Endodermal cell (in vitro differentiated cells): ENCODE measurements at regions not wholly inside any gene's neighbourhood (a gene's known extent, or its start where the extent isn't known, plus 50 kb on each side); places are given as distances from the start of the nearest gene placed in this dataset.

ENCODE experiments used
- DNase-seq: peaks from one replicate; pipeline ENCODE4 v3.0.0-alpha.2; 2017
- H3K27ac ChIP-seq: 2 replicates; pipeline ENCODE4 v1.5.1; 2013; ENCODE audit warnings: mild to moderate bottlenecking, low read depth, low read length, moderate library complexity
- H3K27me3 ChIP-seq: 2 replicates; pipeline ENCODE4 v1.6.1; 2013; ENCODE audit warnings: mild to moderate bottlenecking, low read length, moderate library complexity; ENCODE audit not compliant: insufficient read depth, control insufficient read depth, poor library complexity, severe bottlenecking
- H3K36me3 ChIP-seq: 2 replicates; pipeline ENCODE4 v1.7.0; 2013; ENCODE audit warnings: mild to moderate bottlenecking, low read length, moderate library complexity; ENCODE audit not compliant: control insufficient read depth, insufficient read depth
- H3K4me1 ChIP-seq: one replicate; pipeline ENCODE4 v1.7.0; 2013; ENCODE audit warnings: low read length; ENCODE audit not compliant: control insufficient read depth, insufficient read depth
- H3K4me3 ChIP-seq: 2 replicates; pipeline ENCODE4 v1.5.1; 2013; ENCODE audit warnings: mild to moderate bottlenecking, low read length, moderate library complexity
- H3K9ac ChIP-seq: 2 replicates; pipeline ENCODE4 v1.6.1; 2013; ENCODE audit warnings: mild to moderate bottlenecking, low read length, moderate library complexity; ENCODE audit not compliant: poor library complexity, severe bottlenecking; ENCODE audit errors: extremely low read depth
- H3K9me3 ChIP-seq: 2 replicates; pipeline ENCODE4 v1.6.1; 2013; ENCODE audit warnings: mild to moderate bottlenecking, low read length, moderate library complexity; ENCODE audit not compliant: control insufficient read depth
- H3K27ac Mint-ChIP-seq: 2 replicates; pipeline ENCODE4 v1.8.0; 2020; ENCODE audit warnings: mixed read lengths
- H3K27me3 Mint-ChIP-seq: 2 replicates; pipeline ENCODE4 v1.8.0; 2021; ENCODE audit warnings: mild to moderate bottlenecking, mixed read lengths; ENCODE audit not compliant: insufficient read depth
- H3K36me3 Mint-ChIP-seq: 2 replicates; pipeline ENCODE4 v1.8.0; 2020; ENCODE audit warnings: low read depth, mixed read lengths
- H3K4me1 Mint-ChIP-seq: 2 replicates; pipeline ENCODE4 v1.8.0; 2020; ENCODE audit warnings: mixed read lengths
- H3K4me3 Mint-ChIP-seq: 2 replicates; pipeline ENCODE4 v1.8.0; 2020; ENCODE audit warnings: mild to moderate bottlenecking, moderate library complexity, mixed read lengths
- H3K9me3 Mint-ChIP-seq: 2 replicates; pipeline ENCODE4 v1.8.0; 2020; ENCODE audit warnings: mild to moderate bottlenecking, mixed read lengths
- WGBS, 2 experiments: methylation state at CpG; one replicate each; pipeline versions ENCODE4 v1.1.5 to v1.1.7; 2013; ENCODE audit warnings: missing lambda C conversion rate in 2 of 2, mixed read lengths in 1 of 2; ENCODE audit not compliant: insufficient coverage in 1 of 2, insufficient read length in 1 of 2; 5-methylcytosine and 5-hydroxymethylcytosine counted together
- TF ChIP-seq, protein P1 (sequence below): fragments of 200-600 bp; sonication (generic); conservative IDR thresholded peaks from 2 replicates; pipeline ENCODE4 v1.5.0; 2021; ENCODE audit warnings: antibody characterized with exemption, mild to moderate bottlenecking

DNA sequence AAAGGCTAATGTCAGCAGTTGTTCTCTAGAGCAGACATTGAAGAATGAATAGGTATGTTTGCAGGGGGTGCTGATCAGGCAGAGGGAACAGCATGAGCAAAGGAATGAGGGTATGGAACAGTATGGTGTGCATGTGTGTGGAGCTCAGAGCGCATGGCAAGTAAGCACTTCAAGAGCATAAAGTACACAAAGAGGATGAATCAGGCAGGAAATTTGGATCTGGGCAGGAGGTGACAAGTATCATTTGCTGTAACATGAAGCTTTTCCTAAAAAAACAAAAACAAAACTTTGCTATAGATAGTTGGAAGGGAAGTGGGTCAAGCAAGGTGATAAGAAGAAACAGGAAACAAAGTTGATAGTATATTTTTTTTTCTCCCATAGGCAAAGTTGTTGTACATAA lies 746.8 kb downstream of the HDGFL1 start:
- WGBS, 2 experiments: 89 to 100% methylated on average over 1 of the region's 1 CpG
- Mint-ChIP-seq H3K4me1 (no peaks in the 10 kb centered on the region), H3K27ac (no peak overlapping the region), H3K27me3 (no peaks in the 10 kb centered on the region), H3K9me3 (no peaks in the 10 kb centered on the region), H3K36me3 (no peaks in the 10 kb centered on the region), H3K4me3 (no peak overlapping the region)
- no peaks in the 10 kb centered on the region for H3K9me3 ChIP-seq
- TF ChIP-seq, protein P1, sequence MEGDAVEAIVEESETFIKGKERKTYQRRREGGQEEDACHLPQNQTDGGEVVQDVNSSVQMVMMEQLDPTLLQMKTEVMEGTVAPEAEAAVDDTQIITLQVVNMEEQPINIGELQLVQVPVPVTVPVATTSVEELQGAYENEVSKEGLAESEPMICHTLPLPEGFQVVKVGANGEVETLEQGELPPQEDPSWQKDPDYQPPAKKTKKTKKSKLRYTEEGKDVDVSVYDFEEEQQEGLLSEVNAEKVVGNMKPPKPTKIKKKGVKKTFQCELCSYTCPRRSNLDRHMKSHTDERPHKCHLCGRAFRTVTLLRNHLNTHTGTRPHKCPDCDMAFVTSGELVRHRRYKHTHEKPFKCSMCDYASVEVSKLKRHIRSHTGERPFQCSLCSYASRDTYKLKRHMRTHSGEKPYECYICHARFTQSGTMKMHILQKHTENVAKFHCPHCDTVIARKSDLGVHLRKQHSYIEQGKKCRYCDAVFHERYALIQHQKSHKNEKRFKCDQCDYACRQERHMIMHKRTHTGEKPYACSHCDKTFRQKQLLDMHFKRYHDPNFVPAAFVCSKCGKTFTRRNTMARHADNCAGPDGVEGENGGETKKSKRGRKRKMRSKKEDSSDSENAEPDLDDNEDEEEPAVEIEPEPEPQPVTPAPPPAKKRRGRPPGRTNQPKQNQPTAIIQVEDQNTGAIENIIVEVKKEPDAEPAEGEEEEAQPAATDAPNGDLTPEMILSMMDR: no peak
- H3K9ac ChIP-seq: no peak overlapping the region
- H3K36me3 ChIP-seq: no peaks in the 10 kb centered on the region
- no peak overlapping the region for H3K27ac ChIP-seq
- H3K4me3 ChIP-seq: no peak overlapping the region
- no peaks in the 10 kb centered on the region for H3K27me3 ChIP-seq
- no peak for DNase-seq
- no peaks in the 10 kb centered on the region for H3K4me1 ChIP-seq

DNA sequence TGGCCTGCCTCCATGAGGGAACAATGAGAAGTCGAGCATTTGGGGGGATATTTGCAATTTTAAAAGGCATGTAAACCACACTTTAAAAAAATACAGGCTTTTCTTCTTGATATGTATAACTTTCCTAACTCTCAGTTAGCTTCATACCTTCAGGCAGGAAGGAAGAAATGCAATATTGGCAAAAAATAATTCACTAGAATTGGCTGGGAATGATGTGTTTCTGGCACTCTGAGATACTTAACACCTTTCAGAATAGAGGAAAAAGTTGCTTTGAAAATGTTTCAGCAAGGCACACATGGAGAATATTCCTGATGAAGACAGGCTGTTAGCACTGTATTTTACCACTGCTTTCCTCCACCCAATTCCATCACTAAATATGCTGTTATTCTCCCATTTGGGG lies 747.6 kb downstream of the HDGFL1 start:
- Mint-ChIP-seq H3K27ac (no peak overlapping the region), H3K36me3 (no peaks in the 10 kb centered on the region), H3K9me3 (no peaks in the 10 kb centered on the region), H3K4me3 (no peak overlapping the region), H3K27me3 (no peaks in the 10 kb centered on the region), H3K4me1 (no peaks in the 10 kb centered on the region)
- Histone ChIP-seq H3K9ac (no peak overlapping the region), H3K36me3 (no peaks in the 10 kb centered on the region), H3K27ac (no peak overlapping the region), H3K9me3 (no peaks in the 10 kb centered on the region), H3K4me3 (no peak overlapping the region), H3K4me1 (no peaks in the 10 kb centered on the region), H3K27me3 (no peaks in the 10 kb centered on the region)
- 100% methylated on average over 1 of the region's 1 CpG; no CpG with 5 or more reads in 1 of the 2 experiments for WGBS, 2 experiments
- no peak for DNase-seq
- TF ChIP-seq, protein P1: no peak

DNA sequence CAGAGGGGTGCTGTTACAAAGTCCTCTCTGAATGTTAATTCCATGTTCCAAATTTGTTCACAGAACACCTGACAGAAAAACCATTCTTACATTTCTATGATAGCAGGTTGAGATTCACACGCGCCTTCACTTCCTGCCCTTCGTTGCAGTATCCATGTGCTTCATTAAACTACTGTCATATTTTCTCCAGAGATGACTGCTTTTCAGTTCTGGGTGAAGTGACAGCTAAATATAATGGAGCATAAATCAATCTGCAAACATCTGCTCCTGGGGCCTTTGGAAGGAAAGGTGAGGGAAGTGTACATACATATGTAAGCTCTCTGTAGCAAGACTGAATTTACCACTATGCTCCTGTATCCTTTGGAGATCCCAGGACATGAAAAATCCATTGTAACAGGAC lies 750.2 kb downstream of the HDGFL1 start:
- Histone ChIP-seq H3K4me1 (no peaks in the 10 kb centered on the region), H3K27ac (no peak overlapping the region), H3K4me3 (no peak overlapping the region), H3K36me3 (no peaks in the 10 kb centered on the region), H3K9ac (no peak overlapping the region), H3K27me3 (no peaks in the 10 kb centered on the region), H3K9me3 (peaks cover 4% of the 10 kb centered on the region)
- H3K4me1 Mint-ChIP-seq: no peaks in the 10 kb centered on the region
- H3K4me3 Mint-ChIP-seq: no peak overlapping the region
- H3K9me3 Mint-ChIP-seq: no peaks in the 10 kb centered on the region
- no peaks in the 10 kb centered on the region for H3K27me3 Mint-ChIP-seq
- no peak for DNase-seq
- no peak overlapping the region for H3K27ac Mint-ChIP-seq
- H3K36me3 Mint-ChIP-seq: no peaks in the 10 kb centered on the region
- TF ChIP-seq, protein P1: no peak
- WGBS, 2 experiments: 90 to 99% methylated on average over 2 to 3 of the region's 3 CpGs
